NB4 (cell line): ENCODE measurements at regions not wholly inside any gene's neighbourhood (a gene's known extent, or its start where the extent isn't known, plus 50 kb on each side); places are given as distances from the start of the nearest gene placed in this dataset.

Source experiments
- CTCF ChIP-seq: IDR thresholded peaks from one replicate; pipeline ENCODE4 v1.5.1; 2012; ENCODE audit warnings: low read depth, low read length
- MYC ChIP-seq: IDR thresholded peaks from 2 replicates; pipeline ENCODE4 v1.6.1; 2011; ENCODE audit warnings: low read depth, low read length
- POLR2A ChIP-seq: IDR thresholded peaks from 2 replicates; pipeline ENCODE4 v1.6.1; 2011; ENCODE audit warnings: mild to moderate bottlenecking; ENCODE audit not compliant: insufficient read length; ENCODE audit errors: extremely low read depth

GRCh38 chr7:108869070-108869469 lies 299.4 kb downstream of the DNAJB9 start:
- TF ChIP-seq CTCF (no peak), POLR2A (no peak), MYC (no peak)
